K562 (cell line): ENCODE measurements at regions not wholly inside any gene's neighbourhood (a gene's known extent, or its start where the extent isn't known, plus 50 kb on each side); places are given as distances from the start of the nearest gene placed in this dataset.

ENCODE experiments used
- CBFA2T2 ChIP-seq: fragments of 450-650 bp; conservative IDR thresholded peaks from 2 replicates; pipeline ENCODE4 v1.6.1; 2017; ENCODE audit warnings: mild to moderate bottlenecking
- CBX5 ChIP-seq: IDR thresholded peaks from 2 replicates; pipeline ENCODE4 v1.6.1; 2014; ENCODE audit warnings: low read depth, borderline replicate concordance
- EHMT2 ChIP-seq: fragments of 450-650 bp; IDR thresholded peaks from 2 replicates; pipeline ENCODE4 v1.6.1; 2018; ENCODE audit warnings: antibody characterized with exemption
- MBD2 ChIP-seq: sonication (generic); IDR thresholded peaks from 2 replicates; pipeline ENCODE4 v1.6.1; 2016; ENCODE audit warnings: low read depth, borderline replicate concordance
- NR4A1 ChIP-seq, 2 experiments: fragments of 250-450 bp in 1 of 2; fragments of 450-650 bp in 1 of 2; sonication (Bioruptor Pico) in 1 of 2; IDR thresholded peaks; 2 replicates each; pipeline versions ENCODE4 v1.4.0 to v1.6.1; 2016 to 2020; ENCODE audit warnings: mild to moderate bottlenecking in 2 of 2, missing compliant biosample characterization in 1 of 2, missing genetic modification characterization in 1 of 2, moderate library complexity in 1 of 2
- PPARD ChIP-seq: fragments of 250-450 bp; sonication (Bioruptor Pico); IDR thresholded peaks from 2 replicates; pipeline ENCODE4 v1.8.0; 2022; ENCODE audit warnings: inconsistent platforms, mild to moderate bottlenecking, moderate library complexity
- PYGO2 ChIP-seq: fragments of 450-650 bp; IDR thresholded peaks from 2 replicates; pipeline ENCODE4 v1.6.1; 2016; ENCODE audit warnings: mild to moderate bottlenecking, missing genetic modification characterization, moderate library complexity, missing compliant biosample characterization
- RBM25 ChIP-seq: fragments of 200-400 bp; formaldehyde crosslinking; IDR thresholded peaks from 2 replicates; pipeline ENCODE4 v1.6.1; 2018; ENCODE audit warnings: low read length, low read depth, moderate library complexity; ENCODE audit not compliant: severe bottlenecking
- SOX6 ChIP-seq: fragments of 450-650 bp; IDR thresholded peaks from 2 replicates; pipeline ENCODE4 v1.6.1; 2014; ENCODE audit warnings: mild to moderate bottlenecking
- TBP ChIP-seq: optimal IDR thresholded peaks from 2 replicates; pipeline ENCODE3; 2011; ENCODE audit warnings: low read depth, low read length, improper control_type of control experiment
- TRIM28 ChIP-seq: fragments of 450-650 bp; IDR thresholded peaks from 2 replicates; pipeline ENCODE4 v1.6.1; 2017
- XRCC5 ChIP-seq: fragments of 200-400 bp; formaldehyde crosslinking; IDR thresholded peaks from 2 replicates; pipeline ENCODE4 v1.6.1; 2017; ENCODE audit warnings: low read depth, mild to moderate bottlenecking, low read length
- ZEB2 ChIP-seq: fragments of 450-650 bp; IDR thresholded peaks from 2 replicates; pipeline ENCODE4 v1.6.1; 2016
- ZFP36 ChIP-seq: fragments of 150-350 bp; IDR thresholded peaks from 2 replicates; pipeline ENCODE4 v1.6.1; 2018; ENCODE audit warnings: low read length, low read depth; ENCODE audit not compliant: partially characterized antibody
- ZKSCAN1 ChIP-seq: fragments of 150-350 bp; IDR thresholded peaks from 2 replicates; pipeline ENCODE4 v1.6.1; 2016; ENCODE audit warnings: low read depth, low read length
- ZNF280A ChIP-seq: fragments of 450-650 bp; IDR thresholded peaks from 2 replicates; pipeline ENCODE4 v1.6.1; 2018; ENCODE audit warnings: mild to moderate bottlenecking, low read depth; ENCODE audit not compliant: partially characterized antibody
- ZNF280B ChIP-seq: fragments of 250-450 bp; sonication (Bioruptor Pico); IDR thresholded peaks from 2 replicates; pipeline ENCODE4 v1.5.1; 2021; ENCODE audit warnings: mild to moderate bottlenecking
- ZNF407 ChIP-seq: fragments of 450-650 bp; IDR thresholded peaks from 2 replicates; pipeline ENCODE4 v1.6.1; 2016; ENCODE audit warnings: low read depth

GRCh38 chr7:46468753-46469356, 547.8 kb upstream of the IGFBP3 start (continued):
- no peak for TF ChIP-seq ZKSCAN1
- TF ChIP-seq RBM25 = no peak
- no peak for TF ChIP-seq PYGO2
- TF ChIP-seq TRIM28 = peak; percentile 97
- TF ChIP-seq NR4A1 (CRISPR knock-in tag; IDR thresholded peaks at IDR 0.05) = no peak
- no peak for TF ChIP-seq NR4A1 (tag; IDR thresholded peaks at IDR 0.05)
- TF ChIP-seq ZFP36 = peak; percentile 66
- peak; percentile 34; the same call in 1 of the 2 replicates for TF ChIP-seq EHMT2
- no peak for TF ChIP-seq TBP
- TF ChIP-seq ZNF280A = peak; percentile 9
- TF ChIP-seq CBFA2T2 = no peak
- TF ChIP-seq SOX6 = no peak
- TF ChIP-seq XRCC5 = 0 out of 2 replicates have a peak, but pooled peaks have one; percentile 55
- no peak for TF ChIP-seq PPARD (CRISPR knock-in tag)
- peak; percentile 100 for TF ChIP-seq CBX5
- TF ChIP-seq ZNF407 = no peak
- 0 out of 2 replicates have a peak, but pooled peaks have one; percentile 29 for TF ChIP-seq ZEB2
- TF ChIP-seq ZNF280B (CRISPR knock-in tag) = 0 out of 2 replicates have a peak, but pooled peaks have one; percentile 72
- TF ChIP-seq MBD2 = no peak
